HCT116 (cell line): ENCODE measurements at regions not wholly inside any gene's neighbourhood (a gene's known extent, or its start where the extent isn't known, plus 50 kb on each side); places are given as distances from the start of the nearest gene placed in this dataset.
"Not testable (repeated sequence)": the region's sequence is repeated elsewhere in the genome, so short reads cannot be mapped to it uniquely, and the experiment has no call there.

ENCODE experiments used
- CTCF ChIP-seq, 3 experiments: fragments of 200-600 bp in 1 of 3; sonication (generic) in 1 of 3; IDR thresholded peaks in 2 of 3; conservative IDR thresholded peaks in 1 of 3; 2 replicates each; pipeline ENCODE4 v1.5.1; 2012 to 2017; ENCODE audit warnings: low read depth in 2 of 3, low read length in 2 of 3, antibody characterized with exemption in 1 of 3, borderline replicate concordance in 1 of 3, control low read depth in 1 of 3, mild to moderate bottlenecking in 1 of 3, mixed read lengths in 1 of 3, mixed run types in 1 of 3, moderate library complexity in 1 of 3; ENCODE audit not compliant: insufficient read depth in 1 of 3
- POLR2AphosphoS5 ChIP-seq: IDR thresholded peaks from 2 replicates; pipeline ENCODE4 v1.6.1; 2011; ENCODE audit warnings: mild to moderate bottlenecking, low read depth, low read length, moderate library complexity
- YY1 ChIP-seq: IDR thresholded peaks from 2 replicates; pipeline ENCODE4 v1.6.1; 2011; ENCODE audit warnings: low read length, low read depth, moderate library complexity, mild to moderate bottlenecking; ENCODE audit not compliant: insufficient replicate concordance; ENCODE audit errors: extremely low read depth
- TF ChIP-seq, protein P1 (sequence below): IDR thresholded peaks from 2 replicates; pipeline ENCODE4 v1.6.1; 2012
- TF ChIP-seq, protein P2 (sequence below): IDR thresholded peaks from 2 replicates; pipeline ENCODE4 v1.6.1; 2011; ENCODE audit warnings: mild to moderate bottlenecking, low read length, moderate library complexity; ENCODE audit not compliant: insufficient replicate concordance; ENCODE audit errors: extremely low read depth

DNA sequence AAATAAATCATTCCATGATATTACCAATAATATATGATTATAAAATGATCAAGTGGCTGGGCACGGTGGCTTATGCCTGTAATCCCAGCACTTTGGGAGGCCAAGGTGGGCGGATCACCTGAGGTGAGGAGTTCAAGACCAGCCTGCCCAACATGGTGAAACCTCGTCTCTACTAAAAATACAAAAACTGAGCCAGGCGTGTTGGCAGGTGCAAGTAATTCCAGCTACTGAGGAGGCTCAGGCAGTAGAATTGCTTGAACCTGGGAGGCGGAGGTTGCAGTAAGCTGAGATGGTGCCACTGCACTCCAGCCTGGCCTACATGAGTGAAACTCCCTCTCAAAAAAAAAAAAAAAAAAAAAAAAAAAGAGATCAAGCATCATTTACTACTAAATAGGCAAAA is 371.1 kb upstream of the ADAMTS5 start:
- TF ChIP-seq, protein P1, sequence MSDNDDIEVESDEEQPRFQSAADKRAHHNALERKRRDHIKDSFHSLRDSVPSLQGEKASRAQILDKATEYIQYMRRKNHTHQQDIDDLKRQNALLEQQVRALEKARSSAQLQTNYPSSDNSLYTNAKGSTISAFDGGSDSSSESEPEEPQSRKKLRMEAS: not testable (repeated sequence)
- TF ChIP-seq YY1; CTCF (IDR thresholded peaks at IDR 0.05 in 2 of 3, conservative IDR thresholded peaks at IDR 0.05 in 1 of 3; ENCODE audit: borderline replicate concordance in 1 of 3, insufficient read depth in 1 of 3, low read depth in 2 of 3, low read length in 2 of 3); POLR2AphosphoS5: not testable (repeated sequence)
- TF ChIP-seq, protein P2, sequence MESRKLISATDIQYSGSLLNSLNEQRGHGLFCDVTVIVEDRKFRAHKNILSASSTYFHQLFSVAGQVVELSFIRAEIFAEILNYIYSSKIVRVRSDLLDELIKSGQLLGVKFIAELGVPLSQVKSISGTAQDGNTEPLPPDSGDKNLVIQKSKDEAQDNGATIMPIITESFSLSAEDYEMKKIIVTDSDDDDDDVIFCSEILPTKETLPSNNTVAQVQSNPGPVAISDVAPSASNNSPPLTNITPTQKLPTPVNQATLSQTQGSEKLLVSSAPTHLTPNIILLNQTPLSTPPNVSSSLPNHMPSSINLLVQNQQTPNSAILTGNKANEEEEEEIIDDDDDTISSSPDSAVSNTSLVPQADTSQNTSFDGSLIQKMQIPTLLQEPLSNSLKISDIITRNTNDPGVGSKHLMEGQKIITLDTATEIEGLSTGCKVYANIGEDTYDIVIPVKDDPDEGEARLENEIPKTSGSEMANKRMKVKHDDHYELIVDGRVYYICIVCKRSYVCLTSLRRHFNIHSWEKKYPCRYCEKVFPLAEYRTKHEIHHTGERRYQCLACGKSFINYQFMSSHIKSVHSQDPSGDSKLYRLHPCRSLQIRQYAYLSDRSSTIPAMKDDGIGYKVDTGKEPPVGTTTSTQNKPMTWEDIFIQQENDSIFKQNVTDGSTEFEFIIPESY: not testable (repeated sequence)
